A549 (cell line): ENCODE measurements at regions not wholly inside any gene's neighbourhood (a gene's known extent, or its start where the extent isn't known, plus 50 kb on each side); places are given as distances from the start of the nearest gene placed in this dataset.

Experiments
- ATAC-seq, 2 experiments: fragments of 200-7000 bp in 1 of 2; fragments of >200 bp in 1 of 2; cut with Nextera tagmentation in 1 of 2; cut with Tn5 transposase in 1 of 2; 3 replicates each; pipeline versions ENCODE4 v1.8.0 to v1.9.1; 2018 to 2020; ENCODE audit warnings: mild to moderate bottlenecking in 1 of 2, moderate library complexity in 1 of 2
- CTCF ChIA-PET: fragments of 300-600 bp; sonication (Branson Sonifier 250); formaldehyde crosslinking; extraction: SDS; loops from one replicate; lab custom pipeline; 2021; ENCODE audit warnings: antibody characterized with exemption, inconsistent platforms; lab: Yijun Ruan, JAX
- POLR2A ChIA-PET: fragments of 350-600 bp; formaldehyde crosslinking; extraction: SDS; loops from one replicate; lab custom pipeline; 2021; ENCODE audit warnings: antibody characterized with exemption, inconsistent platforms; lab: Yijun Ruan, JAX
- DNase-seq, 2 experiments: peaks; one replicate each; pipeline versions ENCODE4 v3.0.0 to v3.0.0-alpha.2; 2011 to 2016; ENCODE audit warnings: low read depth in 1 of 2, low spot score in 1 of 2
- FAIRE-seq: peaks from 2 replicates; lab custom pipeline; 2011; peaks lifted over from hg19 to GRCh38; lab: Jason Lieb, UNC
- H3K27ac ChIP-seq, 2 experiments: fragments of >200 bp; sonication (Bioruptor Twin); formaldehyde crosslinking; 3 replicates each; pipeline ENCODE4 v1.5.1; 2016 to 2017
- H3K4me1 ChIP-seq: fragments of >200 bp; sonication (Bioruptor Twin); formaldehyde crosslinking; 3 replicates; pipeline ENCODE4 v1.6.1; 2016
- H3K4me2 ChIP-seq: fragments of >200 bp; sonication (Bioruptor Twin); formaldehyde crosslinking; 3 replicates; pipeline ENCODE4 v1.6.1; 2016
- H3K4me3 ChIP-seq: fragments of >200 bp; sonication (Bioruptor Twin); formaldehyde crosslinking; 3 replicates; pipeline ENCODE4 v1.5.1; 2016
- H3K9me3 ChIP-seq: fragments of >200 bp; sonication (Bioruptor Twin); formaldehyde crosslinking; 3 replicates; pipeline ENCODE4 v1.6.1; 2016
- CHD4 ChIP-seq: fragments of 200-600 bp; sonication (generic); IDR thresholded peaks from 2 replicates; pipeline ENCODE4 v1.6.1; 2016; ENCODE audit warnings: antibody characterized with exemption, mild to moderate bottlenecking, borderline replicate concordance
- FOSL2 ChIP-seq, 2 experiments: fragments of 450-650 bp in 1 of 2; fragments of >200 bp in 1 of 2; sonication (Bioruptor Twin) in 1 of 2; formaldehyde crosslinking; IDR thresholded peaks; 2 replicates each; pipeline versions ENCODE4 v1.5.0 to v1.6.1; 2016 to 2020; ENCODE audit warnings: mild to moderate bottlenecking in 1 of 2, moderate library complexity in 1 of 2
- FOXS1 ChIP-seq: fragments of 250-450 bp; sonication (Bioruptor Pico); IDR thresholded peaks from 2 replicates; pipeline ENCODE4 v1.5.0; 2020; ENCODE audit warnings: mild to moderate bottlenecking, moderate library complexity
- HEYL ChIP-seq: fragments of 250-450 bp; sonication (Bioruptor Pico); IDR thresholded peaks from 2 replicates; pipeline ENCODE4 v1.8.0; 2021; ENCODE audit warnings: mild to moderate bottlenecking, moderate library complexity
- HOXB13 ChIP-seq: fragments of 250-450 bp; sonication (Bioruptor Pico); IDR thresholded peaks from 2 replicates; pipeline ENCODE4 v1.5.0; 2020; ENCODE audit warnings: low read depth, mild to moderate bottlenecking, moderate library complexity
- KDM5A ChIP-seq: fragments of 200-600 bp; sonication (generic); IDR thresholded peaks from 2 replicates; pipeline ENCODE4 v1.6.1; 2016; ENCODE audit warnings: antibody characterized with exemption, mild to moderate bottlenecking
- MAFK ChIP-seq: fragments of 450-650 bp; IDR thresholded peaks from 2 replicates; pipeline ENCODE4 v1.6.1; 2014; ENCODE audit not compliant: partially characterized antibody
- NFE2L2 ChIP-seq: fragments of 150-350 bp; conservative IDR thresholded peaks from 2 replicates; pipeline ENCODE4 v1.6.1; 2014; ENCODE audit warnings: low read length
- NPAS2 ChIP-seq: fragments of 250-450 bp; sonication (Bioruptor Pico); IDR thresholded peaks from 2 replicates; pipeline ENCODE4 v1.8.0; 2022; ENCODE audit warnings: mild to moderate bottlenecking, moderate library complexity, borderline replicate concordance
- NR3C1 ChIP-seq: fragments of >200 bp; sonication (Bioruptor Twin); formaldehyde crosslinking; IDR thresholded peaks from 3 replicates; pipeline ENCODE4 v1.6.1; 2017
- POLR2A ChIP-seq: IDR thresholded peaks from 2 replicates; pipeline ENCODE4 v1.6.1; 2012; ENCODE audit warnings: mild to moderate bottlenecking, low read length
- RCOR1 ChIP-seq: fragments of 150-350 bp; IDR thresholded peaks from 2 replicates; pipeline ENCODE4 v1.6.1; 2014; ENCODE audit warnings: antibody characterized with exemption, low read length, low read depth
- RNF2 ChIP-seq: fragments of 200-600 bp; sonication (generic); IDR thresholded peaks from 2 replicates; pipeline ENCODE4 v1.6.1; 2016; ENCODE audit warnings: low read depth, mild to moderate bottlenecking, antibody characterized with exemption, moderate library complexity, borderline replicate concordance
- SREBF2 ChIP-seq: fragments of 450-650 bp; IDR thresholded peaks from 2 replicates; pipeline ENCODE4 v1.6.1; 2014; ENCODE audit warnings: mild to moderate bottlenecking, moderate library complexity
- ZNF302 ChIP-seq: fragments of 250-450 bp; sonication (Bioruptor Pico); IDR thresholded peaks from 2 replicates; pipeline ENCODE4 v1.9.0; 2021; ENCODE audit warnings: inconsistent platforms, mild to moderate bottlenecking, moderate library complexity
- WGBS: methylation state at CpG from one replicate; pipeline ENCODE4 v1.1.6; 2017; ENCODE audit errors: missing lambda C conversion rate; 5-methylcytosine and 5-hydroxymethylcytosine counted together
- TF ChIP-seq, protein P1 (sequence below): fragments of 250-450 bp; sonication (Bioruptor Pico); IDR thresholded peaks from 2 replicates; pipeline ENCODE4 v1.5.0; 2021; ENCODE audit warnings: mild to moderate bottlenecking, moderate library complexity, borderline replicate concordance
- TF ChIP-seq, protein P2 (sequence below): fragments of 200-600 bp; sonication (generic); IDR thresholded peaks from 2 replicates; pipeline ENCODE4 v1.6.1; 2016; ENCODE audit warnings: antibody characterized with exemption, mild to moderate bottlenecking, moderate library complexity

DNA sequence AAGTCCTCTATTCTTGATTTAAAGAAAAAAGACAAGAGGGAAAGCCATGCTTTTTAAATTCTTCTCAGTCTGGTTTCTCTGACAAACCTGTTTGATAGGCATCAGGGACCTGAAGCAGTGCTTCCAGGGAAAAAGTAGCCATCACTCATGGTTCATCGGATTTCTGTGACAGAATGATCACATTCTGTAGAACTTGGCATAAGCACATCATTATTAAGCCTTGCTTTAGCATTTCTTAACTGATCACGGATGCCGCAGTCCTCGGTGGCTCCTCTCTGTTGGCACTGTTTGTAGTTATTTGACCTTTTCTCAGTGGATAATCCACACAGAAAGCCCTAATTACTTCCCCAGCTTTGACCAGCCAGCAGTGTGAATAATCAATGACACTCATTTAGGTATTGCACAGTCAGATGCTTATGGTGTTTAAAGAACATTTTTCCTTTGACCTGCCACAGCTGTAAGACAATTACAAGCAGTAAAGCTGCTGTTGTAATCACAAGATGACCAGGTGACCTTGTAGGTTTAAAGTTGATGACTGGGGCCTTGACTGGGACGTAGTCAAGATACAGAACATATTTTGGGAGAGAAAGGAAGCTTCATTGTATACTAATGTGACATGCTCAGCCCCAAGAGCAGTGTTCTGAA lies 64.4 kb upstream of the SKAP2 start (continued):
- TF ChIP-seq NPAS2 (CRISPR knock-in tag) (no peak), HEYL (CRISPR knock-in tag) (no peak)

- ChIA-PET POLR2A (no interaction called here), CTCF (no interaction called here)
- ATAC-seq (no peak), DNase-seq (no peak), FAIRE-seq (no peak)
- WGBS = 37% methylated on average over 2 of the region's 2 CpGs
- TF ChIP-seq SREBF2 = no peak
- TF ChIP-seq, protein P1, sequence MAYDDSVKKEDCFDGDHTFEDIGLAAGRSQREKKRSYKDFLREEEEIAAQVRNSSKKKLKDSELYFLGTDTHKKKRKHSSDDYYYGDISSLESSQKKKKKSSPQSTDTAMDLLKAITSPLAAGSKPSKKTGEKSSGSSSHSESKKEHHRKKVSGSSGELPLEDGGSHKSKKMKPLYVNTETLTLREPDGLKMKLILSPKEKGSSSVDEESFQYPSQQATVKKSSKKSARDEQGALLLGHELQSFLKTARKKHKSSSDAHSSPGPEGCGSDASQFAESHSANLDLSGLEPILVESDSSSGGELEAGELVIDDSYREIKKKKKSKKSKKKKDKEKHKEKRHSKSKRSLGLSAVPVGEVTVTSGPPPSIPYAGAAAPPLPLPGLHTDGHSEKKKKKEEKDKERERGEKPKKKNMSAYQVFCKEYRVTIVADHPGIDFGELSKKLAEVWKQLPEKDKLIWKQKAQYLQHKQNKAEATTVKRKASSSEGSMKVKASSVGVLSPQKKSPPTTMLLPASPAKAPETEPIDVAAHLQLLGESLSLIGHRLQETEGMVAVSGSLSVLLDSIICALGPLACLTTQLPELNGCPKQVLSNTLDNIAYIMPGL = no peak
- H3K4me2 ChIP-seq = no peak overlapping the region
- no peak overlapping the region for H3K27ac ChIP-seq
- H3K9me3 ChIP-seq = no peaks in the 10 kb centered on the region
- no peaks in the 10 kb centered on the region for H3K4me1 ChIP-seq
- no peak overlapping the region for H3K4me3 ChIP-seq
Measured at GRCh38 chr7:26925768-26926167, 61.4 kb upstream of the SKAP2 start.

DNA sequence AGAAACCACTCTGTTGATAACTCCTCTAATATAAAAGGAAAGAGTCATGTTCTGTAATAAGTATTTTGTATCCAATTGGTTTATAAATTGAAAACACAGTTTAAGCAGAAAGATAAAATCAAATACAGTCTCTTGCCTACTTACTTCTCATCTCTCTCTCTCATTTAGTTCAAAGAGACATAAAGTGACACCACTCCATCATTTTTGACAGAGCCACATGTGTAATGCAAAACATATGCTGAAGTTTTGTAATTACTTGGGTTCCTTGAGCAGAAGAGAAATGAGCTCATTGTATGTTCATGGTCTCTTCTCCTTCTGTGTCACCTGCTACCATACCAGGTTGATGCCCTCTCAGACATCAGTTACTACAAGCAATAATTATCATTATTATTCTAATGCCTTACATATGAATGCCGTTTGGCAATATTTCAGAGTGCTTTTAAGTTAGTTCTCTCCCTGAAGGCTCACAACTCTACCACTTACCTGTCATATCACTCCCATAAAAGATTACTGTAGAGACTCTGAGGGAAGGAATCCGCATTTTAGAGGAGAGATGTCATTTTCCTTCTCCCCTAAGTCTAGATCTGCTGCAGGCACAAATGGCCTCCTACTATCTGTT lies 59.9 kb upstream of the SKAP2 start:
- H3K27ac ChIP-seq = no peak overlapping the region
- H3K9me3 ChIP-seq = no peaks in the 10 kb centered on the region
- POLR2A ChIA-PET = no interaction called here
- ATAC-seq (no peak), DNase-seq (no peak), FAIRE-seq (peak; percentile 56)
- no peak overlapping the region for H3K4me2 ChIP-seq
- CTCF ChIA-PET = no interaction called here
- whole genome bisulfite sequencing = 53% methylated on average over 2 of the region's 2 CpGs
- H3K4me1 ChIP-seq = no peaks in the 10 kb centered on the region
- no peak overlapping the region for H3K4me3 ChIP-seq
- TF ChIP-seq CHD4 = no peak
- no peak for TF ChIP-seq FOSL2 (IDR thresholded peaks at IDR 0.05)
- no peak for TF ChIP-seq FOSL2 (CRISPR knock-in tag; IDR thresholded peaks at IDR 0.05)

GRCh38 chr7:26919906-26920493 lies 55.6 kb upstream of the SKAP2 start:
- no peaks in the 10 kb centered on the region for H3K9me3 ChIP-seq
- H3K4me2 ChIP-seq = no peak overlapping the region
- FAIRE-seq (peak; percentile 36), ATAC-seq (no peak), DNase-seq (no peak)
- H3K27ac ChIP-seq = no peak overlapping the region
- CTCF ChIA-PET = no interaction called here
- no peak overlapping the region for H3K4me3 ChIP-seq
- WGBS = 43% methylated on average over 2 of the region's 2 CpGs
- no peaks in the 10 kb centered on the region for H3K4me1 ChIP-seq
- TF ChIP-seq KDM5A = no peak
- POLR2A ChIA-PET = no interaction called here

DNA sequence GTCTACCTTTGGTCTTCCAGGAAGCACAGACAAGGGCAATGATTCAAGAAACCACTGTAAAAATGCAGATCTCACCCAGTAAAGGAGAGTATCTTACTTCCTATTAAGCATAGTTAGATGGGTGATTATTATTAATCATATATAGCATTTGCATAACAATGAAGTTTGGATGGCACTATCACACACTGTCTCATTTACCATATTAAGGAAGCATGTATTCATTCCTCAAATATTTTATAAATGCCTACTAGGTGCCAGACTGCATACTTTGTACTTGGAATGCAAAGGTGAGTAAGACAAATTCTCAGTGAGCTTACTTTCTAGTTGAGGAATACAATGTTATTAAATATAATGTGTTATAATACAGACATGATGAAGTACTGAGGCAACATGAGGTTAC lies 53.9 kb upstream of the SKAP2 start:
- POLR2A ChIA-PET = no interaction called here
- Histone ChIP-seq H3K4me1 (no peaks in the 10 kb centered on the region), H3K9me3 (no peaks in the 10 kb centered on the region), H3K27ac (no peak overlapping the region)
- FAIRE-seq = no peak
- no peak for DNase-seq
- no peak for ATAC-seq
- TF ChIP-seq NPAS2 (CRISPR knock-in tag) (no peak), POLR2A (no peak), NFE2L2 (no peak), MAFK (no peak), HOXB13 (no peak), RCOR1 (no peak), HEYL (CRISPR knock-in tag) (no peak), RNF2 (no peak), FOXS1 (CRISPR knock-in tag) (no peak), ZNF302 (CRISPR knock-in tag) (no peak), NR3C1 (no peak)
- TF ChIP-seq, protein P1 = no peak
- TF ChIP-seq, protein P2, sequence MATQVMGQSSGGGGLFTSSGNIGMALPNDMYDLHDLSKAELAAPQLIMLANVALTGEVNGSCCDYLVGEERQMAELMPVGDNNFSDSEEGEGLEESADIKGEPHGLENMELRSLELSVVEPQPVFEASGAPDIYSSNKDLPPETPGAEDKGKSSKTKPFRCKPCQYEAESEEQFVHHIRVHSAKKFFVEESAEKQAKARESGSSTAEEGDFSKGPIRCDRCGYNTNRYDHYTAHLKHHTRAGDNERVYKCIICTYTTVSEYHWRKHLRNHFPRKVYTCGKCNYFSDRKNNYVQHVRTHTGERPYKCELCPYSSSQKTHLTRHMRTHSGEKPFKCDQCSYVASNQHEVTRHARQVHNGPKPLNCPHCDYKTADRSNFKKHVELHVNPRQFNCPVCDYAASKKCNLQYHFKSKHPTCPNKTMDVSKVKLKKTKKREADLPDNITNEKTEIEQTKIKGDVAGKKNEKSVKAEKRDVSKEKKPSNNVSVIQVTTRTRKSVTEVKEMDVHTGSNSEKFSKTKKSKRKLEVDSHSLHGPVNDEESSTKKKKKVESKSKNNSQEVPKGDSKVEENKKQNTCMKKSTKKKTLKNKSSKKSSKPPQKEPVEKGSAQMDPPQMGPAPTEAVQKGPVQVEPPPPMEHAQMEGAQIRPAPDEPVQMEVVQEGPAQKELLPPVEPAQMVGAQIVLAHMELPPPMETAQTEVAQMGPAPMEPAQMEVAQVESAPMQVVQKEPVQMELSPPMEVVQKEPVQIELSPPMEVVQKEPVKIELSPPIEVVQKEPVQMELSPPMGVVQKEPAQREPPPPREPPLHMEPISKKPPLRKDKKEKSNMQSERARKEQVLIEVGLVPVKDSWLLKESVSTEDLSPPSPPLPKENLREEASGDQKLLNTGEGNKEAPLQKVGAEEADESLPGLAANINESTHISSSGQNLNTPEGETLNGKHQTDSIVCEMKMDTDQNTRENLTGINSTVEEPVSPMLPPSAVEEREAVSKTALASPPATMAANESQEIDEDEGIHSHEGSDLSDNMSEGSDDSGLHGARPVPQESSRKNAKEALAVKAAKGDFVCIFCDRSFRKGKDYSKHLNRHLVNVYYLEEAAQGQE = no peak
- TF ChIP-seq, all 56 proteins: peak for 0
- CTCF ChIA-PET = no interaction called here
- Histone ChIP-seq H3K4me3 (no peak overlapping the region), H3K4me2 (no peak overlapping the region)
